ENCODE measurements at regions not wholly inside any gene's neighbourhood (a gene's known extent, or its start where the extent isn't known, plus 50 kb on each side); places are given as distances from the start of the nearest gene placed in this dataset.

DNA sequence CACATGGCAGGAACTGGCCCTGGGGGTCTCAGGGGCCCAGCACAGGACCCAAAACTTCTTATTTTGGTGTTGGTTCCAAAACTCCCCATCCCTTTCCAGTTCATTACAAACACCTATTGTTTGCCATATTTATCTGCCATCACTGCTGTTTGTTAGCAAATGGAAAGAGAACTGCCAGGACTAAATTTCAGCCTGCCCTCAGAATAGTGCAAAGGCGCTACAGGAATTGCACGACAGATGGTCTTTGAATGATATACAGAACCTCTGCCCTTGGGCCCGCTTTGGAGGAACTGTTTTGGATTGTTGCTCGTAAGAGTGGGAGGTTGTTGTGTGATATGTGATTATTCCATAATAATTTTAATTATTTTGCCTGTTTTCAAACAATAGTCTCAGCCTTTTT lies 199.0 kb upstream of the FBXL4 start:
- TF ChIP-seq, protein P1, sequence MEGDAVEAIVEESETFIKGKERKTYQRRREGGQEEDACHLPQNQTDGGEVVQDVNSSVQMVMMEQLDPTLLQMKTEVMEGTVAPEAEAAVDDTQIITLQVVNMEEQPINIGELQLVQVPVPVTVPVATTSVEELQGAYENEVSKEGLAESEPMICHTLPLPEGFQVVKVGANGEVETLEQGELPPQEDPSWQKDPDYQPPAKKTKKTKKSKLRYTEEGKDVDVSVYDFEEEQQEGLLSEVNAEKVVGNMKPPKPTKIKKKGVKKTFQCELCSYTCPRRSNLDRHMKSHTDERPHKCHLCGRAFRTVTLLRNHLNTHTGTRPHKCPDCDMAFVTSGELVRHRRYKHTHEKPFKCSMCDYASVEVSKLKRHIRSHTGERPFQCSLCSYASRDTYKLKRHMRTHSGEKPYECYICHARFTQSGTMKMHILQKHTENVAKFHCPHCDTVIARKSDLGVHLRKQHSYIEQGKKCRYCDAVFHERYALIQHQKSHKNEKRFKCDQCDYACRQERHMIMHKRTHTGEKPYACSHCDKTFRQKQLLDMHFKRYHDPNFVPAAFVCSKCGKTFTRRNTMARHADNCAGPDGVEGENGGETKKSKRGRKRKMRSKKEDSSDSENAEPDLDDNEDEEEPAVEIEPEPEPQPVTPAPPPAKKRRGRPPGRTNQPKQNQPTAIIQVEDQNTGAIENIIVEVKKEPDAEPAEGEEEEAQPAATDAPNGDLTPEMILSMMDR (IDR thresholded peaks at IDR 0.05), result no peak
- TF ChIP-seq POLR2A (IDR thresholded peaks at IDR 0.05), result no peak
